ENCODE measurements at regions not wholly inside any gene's neighbourhood (a gene's known extent, or its start where the extent isn't known, plus 50 kb on each side); places are given as distances from the start of the nearest gene placed in this dataset.

DNA sequence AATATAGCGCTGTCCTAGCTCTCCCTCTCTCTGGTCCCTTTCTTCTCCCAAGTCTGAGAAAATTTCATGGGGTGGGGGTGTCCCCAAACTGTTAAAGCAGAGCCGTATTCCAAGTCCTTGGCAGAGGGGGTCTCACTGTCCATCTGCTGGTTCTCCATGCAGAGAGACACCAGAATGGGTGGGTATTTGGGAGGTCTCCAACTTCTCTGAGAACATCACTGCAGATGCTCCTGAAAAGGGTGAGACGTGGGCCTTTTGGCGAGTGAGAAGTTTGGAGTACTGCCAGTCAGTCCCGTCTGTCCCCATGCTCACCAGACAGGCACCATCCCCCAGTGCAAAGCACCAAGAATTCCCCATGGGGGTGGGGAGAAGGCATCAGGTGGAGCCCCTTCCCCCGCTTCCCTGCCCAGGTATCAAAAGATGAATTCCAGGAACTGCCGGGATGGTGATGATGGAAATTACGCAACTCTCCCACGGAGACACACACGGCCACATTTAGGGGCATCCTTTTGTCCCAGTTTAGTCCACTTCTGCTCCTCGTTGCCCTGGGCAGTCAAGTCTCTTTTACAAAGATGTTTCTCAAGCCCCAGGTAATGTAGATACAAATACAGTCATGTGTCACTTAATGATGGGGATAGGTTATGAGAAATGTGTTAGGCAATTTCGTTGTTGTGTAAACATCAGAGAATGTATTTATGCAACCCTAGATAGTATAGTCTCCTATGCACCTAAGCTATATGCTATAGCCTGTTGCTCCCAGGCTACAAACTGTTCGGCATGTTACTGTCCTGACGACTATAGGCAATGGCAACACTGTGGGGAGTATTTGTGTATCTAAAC, 73.4 kb upstream of the SRSF6 start:
- TF ChIP-seq CTCF (IDR thresholded peaks at IDR 0.05) (no peak), EZH2 (IDR thresholded peaks at IDR 0.05; ENCODE audit: borderline replicate concordance, insufficient read depth, low read depth, low read length, poor library complexity, severe bottlenecking) (no peak)
- H3K4me3 Mint-ChIP-seq = no peak overlapping the region
- Histone ChIP-seq H3K9me3 (ENCODE audit: control extremely low read depth in 1 of 3, control insufficient read depth in 2 of 3, insufficient read depth in 1 of 3, low read length in 2 of 3) (peaks cover 0 to 10% (median 5%) of the 10 kb centered on the region in 3 donors), H3K4me1 (ENCODE audit: control insufficient read depth in 2 of 2, insufficient read depth in 2 of 2, low read length in 2 of 2) (no peaks in the 10 kb centered on the region), H3K27ac (ENCODE audit: low read length in 2 of 2) (no peak overlapping the region), H2AFZ (ENCODE audit: insufficient read depth, low read depth, low read length, poor library complexity, severe bottlenecking) (no peak overlapping the region), H3K9ac (ENCODE audit: low read length) (no peak overlapping the region), H4K20me1 (ENCODE audit: control insufficient read depth, insufficient read depth, low read length, poor library complexity, severe bottlenecking) (no peaks in the 10 kb centered on the region), H3K4me2 (replicated peaks; ENCODE audit: low read depth, low read length, poor library complexity, severe bottlenecking) (no peak overlapping the region), H3K4me3 (ENCODE audit: control extremely low read depth in 1 of 5, extremely low read depth in 1 of 5, insufficient read depth in 1 of 5, low read depth in 2 of 5, low read length in 4 of 5) (no peak overlapping the region), H3K27me3 (replicated peaks in 1 of 4; ENCODE audit: control extremely low read depth in 1 of 4, control insufficient read depth in 3 of 4, insufficient read depth in 4 of 4, low read length in 3 of 4) (no peaks in the 10 kb centered on the region), H3K79me2 (ENCODE audit: control insufficient read depth, insufficient read depth, low read length) (no peaks in the 10 kb centered on the region), H3K36me3 (replicated peaks in 1 of 2; ENCODE audit: control extremely low read depth in 1 of 2, control insufficient read depth in 1 of 2, extremely low read depth in 1 of 2, insufficient read depth in 2 of 2, low read length in 1 of 2) (no peaks in the 10 kb centered on the region)
- intact Hi-C loops (cut with micrococcal nuclease) = no loop called here
- H3K27ac Mint-ChIP-seq = no peak overlapping the region
- ChIA-PET CTCF (no interaction called here), POLR2A (no interaction called here)
- H3K27me3 Mint-ChIP-seq = peaks cover 26% of the 10 kb centered on the region
- H3K4me1 Mint-ChIP-seq = no peaks in the 10 kb centered on the region
- DNase-seq (no peak), ATAC-seq (ENCODE audit: low read depth) (no peak)
- 84% methylated on average over 6 of the region's 14 CpGs for WGBS (ENCODE audit: insufficient coverage)
- peaks cover 3% of the 10 kb centered on the region for H3K9me3 Mint-ChIP-seq (ENCODE audit: insufficient read depth)

DNA sequence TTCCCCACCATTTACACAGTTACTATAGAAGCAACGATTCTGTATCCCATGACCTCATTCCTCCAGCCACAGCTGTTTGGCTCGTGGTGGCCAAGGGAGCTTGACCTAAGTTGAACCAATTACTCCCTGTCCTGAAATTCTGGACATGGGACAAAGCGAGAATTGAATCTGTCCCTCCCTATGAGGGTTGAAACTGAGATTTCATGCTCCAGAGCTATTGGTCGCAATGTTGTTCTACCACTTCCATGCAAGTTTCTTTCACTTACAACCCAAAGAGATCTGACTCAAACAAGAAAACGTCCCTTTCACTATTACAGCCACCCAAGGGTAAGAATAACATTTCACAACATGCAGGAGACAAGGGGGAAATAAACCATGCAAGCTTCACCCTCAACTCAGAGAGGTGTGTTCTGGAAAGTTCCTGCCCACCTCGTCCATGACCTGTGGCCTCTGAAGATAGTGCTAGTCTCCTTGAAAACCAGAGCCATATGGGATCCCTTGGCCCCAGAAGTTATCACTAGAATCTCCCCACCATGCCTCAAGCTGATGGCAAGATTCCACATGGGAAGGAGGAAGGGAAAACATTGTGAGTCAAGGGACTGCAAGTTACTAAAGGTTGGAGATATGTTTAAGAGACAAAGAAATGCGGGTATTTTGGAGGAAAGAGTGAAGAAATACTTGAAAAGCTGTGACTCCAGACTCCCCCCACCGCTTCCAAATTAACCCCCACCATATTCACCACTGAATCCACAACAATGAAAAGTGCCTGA, 74.5 kb upstream of the SRSF6 start:
- peaks cover 3% of the 10 kb centered on the region for H3K9me3 Mint-ChIP-seq (ENCODE audit: insufficient read depth)
- WGBS (ENCODE audit: insufficient coverage) = 63% methylated on average over 4 of the region's 8 CpGs
- POLR2A ChIA-PET = no interaction called here

More for the DNA sequence above, 74.5 kb upstream of the SRSF6 start:
- Histone ChIP-seq H3K27ac (ENCODE audit: low read length in 2 of 2) (no peak overlapping the region), H3K79me2 (ENCODE audit: control insufficient read depth, insufficient read depth, low read length) (no peaks in the 10 kb centered on the region), H2AFZ (ENCODE audit: insufficient read depth, low read depth, low read length, poor library complexity, severe bottlenecking) (no peak overlapping the region), H3K4me3 (ENCODE audit: control extremely low read depth in 1 of 5, extremely low read depth in 1 of 5, insufficient read depth in 1 of 5, low read depth in 2 of 5, low read length in 4 of 5) (no peak overlapping the region), H4K20me1 (ENCODE audit: control insufficient read depth, insufficient read depth, low read length, poor library complexity, severe bottlenecking) (no peaks in the 10 kb centered on the region), H3K9ac (ENCODE audit: low read length) (no peak overlapping the region), H3K27me3 (replicated peaks in 1 of 4; ENCODE audit: control extremely low read depth in 1 of 4, control insufficient read depth in 3 of 4, insufficient read depth in 4 of 4, low read length in 3 of 4) (no peaks in the 10 kb centered on the region), H3K9me3 (ENCODE audit: control extremely low read depth in 1 of 3, control insufficient read depth in 2 of 3, insufficient read depth in 1 of 3, low read length in 2 of 3) (peaks cover 0 to 10% (median 5%) of the 10 kb centered on the region in 3 donors), H3K4me2 (replicated peaks; ENCODE audit: low read depth, low read length, poor library complexity, severe bottlenecking) (no peak overlapping the region), H3K4me1 (ENCODE audit: control insufficient read depth in 2 of 2, insufficient read depth in 2 of 2, low read length in 2 of 2) (no peaks in the 10 kb centered on the region), H3K36me3 (replicated peaks in 1 of 2; ENCODE audit: control extremely low read depth in 1 of 2, control insufficient read depth in 1 of 2, extremely low read depth in 1 of 2, insufficient read depth in 2 of 2, low read length in 1 of 2) (no peaks in the 10 kb centered on the region)
- H3K27me3 Mint-ChIP-seq = peaks cover 20% of the 10 kb centered on the region
- intact Hi-C loops (cut with micrococcal nuclease) = no loop called here
- no peak for TF ChIP-seq CTCF (IDR thresholded peaks at IDR 0.05)
- no peak for TF ChIP-seq EZH2 (IDR thresholded peaks at IDR 0.05; ENCODE audit: borderline replicate concordance, insufficient read depth, low read depth, low read length, poor library complexity, severe bottlenecking)
- CTCF ChIA-PET = no interaction called here
- ATAC-seq (ENCODE audit: low read depth) (no peak), DNase-seq (no peak)
- H3K4me3 Mint-ChIP-seq = no peak overlapping the region
- H3K4me1 Mint-ChIP-seq = no peaks in the 10 kb centered on the region
- H3K27ac Mint-ChIP-seq = no peak overlapping the region

Measured in B cell (primary cell).